Common myeloid progenitor, CD34-positive (primary cell): ENCODE measurements at regions not wholly inside any gene's neighbourhood (a gene's known extent, or its start where the extent isn't known, plus 50 kb on each side); places are given as distances from the start of the nearest gene placed in this dataset.

Experiments
- CTCF ChIA-PET: fragments of 350-600 bp; sonication (Branson Sonifier 250); formaldehyde crosslinking; loops from one replicate; lab custom pipeline; 2021; ENCODE audit warnings: antibody characterized with exemption; lab: Charles Lee
- POLR2A ChIA-PET: fragments of 350-600 bp; sonication (Branson Sonifier 250); formaldehyde crosslinking; loops from one replicate; lab custom pipeline; 2021; ENCODE audit warnings: antibody characterized with exemption; lab: Charles Lee
- DNase-seq, 3 donors: peaks; one replicate each; pipeline versions ENCODE4 v3.0.0 to v3.0.0-alpha.2; 2013
- H3K27ac ChIP-seq, 2 experiments: 1 replicate in 1 of 2; 2 replicates in 1 of 2; pipeline ENCODE4 v1.7.0; 2013; ENCODE audit warnings: inconsistent platforms in 2 of 2, low read length in 2 of 2, mild to moderate bottlenecking in 2 of 2, low read depth in 1 of 2, moderate library complexity in 1 of 2; ENCODE audit not compliant: severe bottlenecking in 2 of 2, insufficient read depth in 1 of 2, poor library complexity in 1 of 2
- H3K27me3 ChIP-seq, 5 experiments: replicated peaks in 2 of 5; 1 replicate in 3 of 5; 2 replicates in 2 of 5; pipeline versions ENCODE4 v1.6.1 to v1.7.0; 2013; ENCODE audit warnings: low read length in 4 of 5, mild to moderate bottlenecking in 2 of 5, moderate library complexity in 2 of 5, inconsistent platforms in 1 of 5; ENCODE audit not compliant: insufficient read depth in 5 of 5, control insufficient read depth in 4 of 5
- H3K36me3 ChIP-seq, 4 experiments: 1 replicate in 2 of 4; 2 replicates in 2 of 4; pipeline versions ENCODE4 v1.6.1 to v1.7.0; 2013; ENCODE audit warnings: low read length in 3 of 4, control low read depth in 1 of 4, mild to moderate bottlenecking in 1 of 4; ENCODE audit not compliant: control insufficient read depth in 4 of 4, insufficient read depth in 4 of 4
- H3K4me1 ChIP-seq, 4 experiments: 1 replicate in 3 of 4; 2 replicates in 1 of 4; pipeline versions ENCODE4 v1.6.1 to v1.7.1; 2013; ENCODE audit warnings: low read length in 3 of 4, mild to moderate bottlenecking in 3 of 4, control low read depth in 1 of 4, inconsistent platforms in 1 of 4, moderate library complexity in 1 of 4; ENCODE audit not compliant: control insufficient read depth in 4 of 4, insufficient read depth in 4 of 4; ENCODE audit errors: control extremely low read depth in 1 of 4
- H3K4me3 ChIP-seq, 7 experiments: 1 replicate in 4 of 7; 2 replicates in 3 of 7; pipeline versions ENCODE4 v1.5.1 to v1.7.0; 2013; ENCODE audit warnings: mild to moderate bottlenecking in 7 of 7, low read length in 6 of 7, moderate library complexity in 6 of 7, inconsistent platforms in 2 of 7, low read depth in 2 of 7, control low read depth in 1 of 7; ENCODE audit not compliant: insufficient read depth in 4 of 7, control insufficient read depth in 1 of 7; ENCODE audit errors: extremely low read depth in 1 of 7
- H3K9me3 ChIP-seq, 5 experiments: 1 replicate in 4 of 5; 2 replicates in 1 of 5; pipeline versions ENCODE4 v1.6.1 to v1.7.1; 2013; ENCODE audit warnings: low read length in 4 of 5, mild to moderate bottlenecking in 2 of 5, inconsistent platforms in 1 of 5, low read depth in 1 of 5, moderate library complexity in 1 of 5; ENCODE audit not compliant: control insufficient read depth in 4 of 5, insufficient read depth in 2 of 5; ENCODE audit errors: control extremely low read depth in 1 of 5
- WGBS: methylation state at CpG from one replicate; pipeline ENCODE4 v1.1.5; 2013; ENCODE audit not compliant: insufficient coverage; 5-methylcytosine and 5-hydroxymethylcytosine counted together

GRCh38 chr15:100714749-100715342, 112.5 kb downstream of the ASB7 start:
- 90% methylated on average over 14 of the region's 14 CpGs for WGBS
- ChIA-PET CTCF (no interaction called here), POLR2A (no interaction called here)
- Histone ChIP-seq H3K4me3 (no peak overlapping the region), H3K36me3 (no peaks in the 10 kb centered on the region), H3K27me3 (peaks cover 0 to 2% (median 0%) of the 10 kb centered on the region in 5 experiments), H3K4me1 (no peaks in the 10 kb centered on the region), H3K27ac (no peak overlapping the region), H3K9me3 (peaks cover 0 to 1% (median 0%) of the 10 kb centered on the region in 5 experiments)
- no peak for DNase-seq

- Histone ChIP-seq H3K4me1 (no peaks in the 10 kb centered on the region), H3K4me3 (no peak overlapping the region), H3K27ac (no peak overlapping the region), H3K9me3 (no peaks in the 10 kb centered on the region), H3K36me3 (no peaks in the 10 kb centered on the region), H3K27me3 (peaks cover 0 to 8% (median 0%) of the 10 kb centered on the region in 5 experiments)
- POLR2A ChIA-PET: no interaction called here
- 95% methylated on average over 13 of the region's 17 CpGs for WGBS
- no peak for DNase-seq
- CTCF ChIA-PET: no interaction called here
Measured at GRCh38 chr15:100715571-100716455, 113.4 kb downstream of the ASB7 start.

- no peaks in the 10 kb centered on the region for H3K9me3 ChIP-seq
- no peak for DNase-seq
- CTCF ChIA-PET: no interaction called here
- POLR2A ChIA-PET: no interaction called here
- WGBS: 98% methylated on average over 10 of the region's 10 CpGs
- no peaks in the 10 kb centered on the region for H3K4me1 ChIP-seq
- no peak overlapping the region for H3K4me3 ChIP-seq
- H3K27ac ChIP-seq: no peak overlapping the region
- no peaks in the 10 kb centered on the region for H3K36me3 ChIP-seq
- peaks cover 0 to 10% (median 0%) of the 10 kb centered on the region in 5 experiments for H3K27me3 ChIP-seq
Measured at GRCh38 chr15:100716456-100717085, 114.2 kb downstream of the ASB7 start.

- no peak for DNase-seq
- Histone ChIP-seq H3K4me1 (no peaks in the 10 kb centered on the region), H3K27ac (no peak overlapping the region), H3K9me3 (no peaks in the 10 kb centered on the region), H3K36me3 (no peaks in the 10 kb centered on the region), H3K4me3 (no peak overlapping the region), H3K27me3 (peaks cover 0 to 10% (median 0%) of the 10 kb centered on the region in 5 experiments)
- CTCF ChIA-PET: no interaction called here
- POLR2A ChIA-PET: no interaction called here
- 100% methylated on average over 1 of the region's 2 CpGs for WGBS
Measured at GRCh38 chr15:100717596-100717995, 115.2 kb downstream of the ASB7 start.

- H3K27me3 ChIP-seq: peaks cover 0 to 10% (median 0%) of the 10 kb centered on the region in 5 experiments
- H3K27ac ChIP-seq: no peak overlapping the region
- ChIA-PET POLR2A (no interaction called here), CTCF (interaction anchor here (0.5 kb wide), 1 partner anchor 1659 kb away, joined by 3 read pairs; no protein-coding TSS in a partner anchor)
- DNase-seq: no peak
- H3K36me3 ChIP-seq: no peaks in the 10 kb centered on the region
- no peak overlapping the region for H3K4me3 ChIP-seq
- 91% methylated on average over 22 of the region's 22 CpGs for WGBS
- H3K9me3 ChIP-seq: no peaks in the 10 kb centered on the region
- H3K4me1 ChIP-seq: no peaks in the 10 kb centered on the region
Measured at GRCh38 chr15:100718075-100718980, 115.9 kb downstream of the ASB7 start.

GRCh38 chr15:100720406-100720967, 118.1 kb downstream of the ASB7 start:
- 79% methylated on average over 3 of the region's 9 CpGs for WGBS
- Histone ChIP-seq H3K27ac (no peak overlapping the region), H3K4me3 (no peak overlapping the region), H3K4me1 (no peaks in the 10 kb centered on the region), H3K36me3 (no peaks in the 10 kb centered on the region), H3K9me3 (no peaks in the 10 kb centered on the region), H3K27me3 (peaks cover 0 to 10% (median 0%) of the 10 kb centered on the region in 5 experiments)
- DNase-seq: no peak
- POLR2A ChIA-PET: no interaction called here
- CTCF ChIA-PET: interaction anchor here (1.2 kb wide), 1 partner anchor 10 kb away, joined by 3 read pairs; no protein-coding TSS in a partner anchor
